ENCODE measurements at regions not wholly inside any gene's neighbourhood (a gene's known extent, or its start where the extent isn't known, plus 50 kb on each side); places are given as distances from the start of the nearest gene placed in this dataset.
A peak's percentile ranks its signal among the peaks of the same experiment; 100 is the strongest.
"Not testable (repeated sequence)": the region's sequence is repeated elsewhere in the genome, so short reads cannot be mapped to it uniquely, and the experiment has no call there.

GRCh38 chr1:239985044-239985443, 106.6 kb upstream of the FMN2 start:
- no peaks in the 10 kb centered on the region for H3K4me1 ChIP-seq (ENCODE audit: insufficient read depth, low read length)
- ATAC-seq (no peak), DNase-seq (no peak)
- H3K27ac ChIP-seq (ENCODE audit: low read length) = no peak overlapping the region
- intact Hi-C loops (cut with micrococcal nuclease) = no loop called here
- no peak overlapping the region for H2AFZ ChIP-seq (ENCODE audit: low read length)
- peaks cover 20% of the 10 kb centered on the region for H3K9me3 ChIP-seq (ENCODE audit: low read length)
- no peaks in the 10 kb centered on the region for H3F3A ChIP-seq (ENCODE audit: low read length, unreplicated experiment)
- H4K20me1 ChIP-seq (ENCODE audit: low read length) = no peaks in the 10 kb centered on the region
- H3K27me3 ChIP-seq (ENCODE audit: low read length) = no peaks in the 10 kb centered on the region
- ChIA-PET POLR2A (ENCODE audit: unreplicated experiment) (no interaction called here), CTCF (interaction anchor here (1.4 kb wide), 1 partner anchor 21 kb away, joined by 3 read pairs; no protein-coding TSS in a partner anchor)
- no peak overlapping the region for H3K4me2 ChIP-seq (ENCODE audit: low read length)
- no peaks in the 10 kb centered on the region for H3K79me2 ChIP-seq (ENCODE audit: low read length)
- H3K9me2 ChIP-seq (replicated peaks; ENCODE audit: low read length) = no peaks in the 10 kb centered on the region
- no peak overlapping the region for H3K9ac ChIP-seq (ENCODE audit: low read length)
- BruUV-seq (replicated peaks) = no TSS peak
- no peak for TF ChIP-seq EZH2phosphoT487 (IDR thresholded peaks at IDR 0.05; ENCODE audit: borderline replicate concordance, low read length)
- TF ChIP-seq, protein P1, sequence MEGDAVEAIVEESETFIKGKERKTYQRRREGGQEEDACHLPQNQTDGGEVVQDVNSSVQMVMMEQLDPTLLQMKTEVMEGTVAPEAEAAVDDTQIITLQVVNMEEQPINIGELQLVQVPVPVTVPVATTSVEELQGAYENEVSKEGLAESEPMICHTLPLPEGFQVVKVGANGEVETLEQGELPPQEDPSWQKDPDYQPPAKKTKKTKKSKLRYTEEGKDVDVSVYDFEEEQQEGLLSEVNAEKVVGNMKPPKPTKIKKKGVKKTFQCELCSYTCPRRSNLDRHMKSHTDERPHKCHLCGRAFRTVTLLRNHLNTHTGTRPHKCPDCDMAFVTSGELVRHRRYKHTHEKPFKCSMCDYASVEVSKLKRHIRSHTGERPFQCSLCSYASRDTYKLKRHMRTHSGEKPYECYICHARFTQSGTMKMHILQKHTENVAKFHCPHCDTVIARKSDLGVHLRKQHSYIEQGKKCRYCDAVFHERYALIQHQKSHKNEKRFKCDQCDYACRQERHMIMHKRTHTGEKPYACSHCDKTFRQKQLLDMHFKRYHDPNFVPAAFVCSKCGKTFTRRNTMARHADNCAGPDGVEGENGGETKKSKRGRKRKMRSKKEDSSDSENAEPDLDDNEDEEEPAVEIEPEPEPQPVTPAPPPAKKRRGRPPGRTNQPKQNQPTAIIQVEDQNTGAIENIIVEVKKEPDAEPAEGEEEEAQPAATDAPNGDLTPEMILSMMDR (conservative IDR thresholded peaks at IDR 0.05; ENCODE audit: low read depth, low read length) = no peak
- no peak for TF ChIP-seq EZH2 (IDR thresholded peaks at IDR 0.05; ENCODE audit: low read length, unreplicated experiment)
- no peak overlapping the region for H3K4me3 ChIP-seq (ENCODE audit: low read length)
- H3K36me3 ChIP-seq (ENCODE audit: low read depth, low read length) = peaks cover 2% of the 10 kb centered on the region; the same call in 1 of the 2 replicates

DNA sequence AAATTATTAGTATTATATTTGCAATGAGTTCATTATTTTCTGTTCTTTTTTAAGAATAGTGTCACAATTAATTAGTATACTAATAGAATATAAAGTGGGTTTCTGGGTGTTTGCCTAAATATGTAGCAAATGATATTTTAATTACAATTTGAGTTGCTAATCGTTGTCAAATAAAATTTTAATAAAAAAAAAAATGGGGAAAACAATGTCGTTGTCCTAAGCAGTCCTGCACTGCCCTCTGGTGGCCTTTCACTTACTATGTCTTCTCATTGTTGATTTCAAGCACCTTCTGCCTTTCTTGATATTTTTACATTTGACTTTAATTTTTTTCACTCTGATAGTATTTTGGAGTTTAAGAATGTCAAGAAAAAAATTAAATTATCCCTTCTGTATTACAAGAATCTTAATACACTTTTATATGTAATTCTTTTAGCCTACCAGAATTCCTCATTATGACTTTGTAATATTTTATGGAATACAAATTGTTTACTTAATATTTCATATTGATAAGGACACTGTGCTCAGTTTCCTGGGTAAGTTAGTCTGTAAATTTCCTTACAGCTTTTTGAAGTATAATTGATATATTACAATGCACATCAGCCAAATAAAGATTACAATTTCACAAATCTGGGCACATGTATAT, 104.5 kb upstream of the FMN2 start:
- BruUV-seq (replicated peaks) = no TSS peak
- Histone ChIP-seq H3F3A (ENCODE audit: low read length, unreplicated experiment) (no peaks in the 10 kb centered on the region), H3K4me3 (ENCODE audit: low read length) (no peak overlapping the region), H3K27ac (ENCODE audit: low read length) (no peak overlapping the region), H3K79me2 (ENCODE audit: low read length) (no peaks in the 10 kb centered on the region), H3K9me3 (ENCODE audit: low read length) (peaks cover 12% of the 10 kb centered on the region), H3K27me3 (ENCODE audit: low read length) (no peaks in the 10 kb centered on the region), H3K9ac (ENCODE audit: low read length) (no peak overlapping the region), H3K4me2 (ENCODE audit: low read length) (no peak overlapping the region), H4K20me1 (ENCODE audit: low read length) (no peaks in the 10 kb centered on the region), H3K9me2 (replicated peaks; ENCODE audit: low read length) (no peaks in the 10 kb centered on the region), H2AFZ (ENCODE audit: low read length) (no peak overlapping the region), H3K36me3 (ENCODE audit: low read depth, low read length) (peaks cover 2% of the 10 kb centered on the region; the same call in 1 of the 2 replicates), H3K4me1 (ENCODE audit: insufficient read depth, low read length) (no peaks in the 10 kb centered on the region)
- DNase-seq (peak; percentile 78), ATAC-seq (0 out of 2 replicates have a peak, but pooled peaks have one; percentile 33)
- TF ChIP-seq, protein P1 (conservative IDR thresholded peaks at IDR 0.05; ENCODE audit: low read depth, low read length) = peak; percentile 88
- TF ChIP-seq EZH2phosphoT487 (IDR thresholded peaks at IDR 0.05; ENCODE audit: borderline replicate concordance, low read length) = no peak
- intact Hi-C loops (cut with micrococcal nuclease) = loop anchor here (1.0 kb wide), 1 partner anchor 36 kb away; no protein-coding TSS in a partner anchor
- POLR2A ChIA-PET (ENCODE audit: unreplicated experiment) = no interaction called here
- CTCF ChIA-PET = no interaction called here

- H3K27ac ChIP-seq (ENCODE audit: low read length) = no peak overlapping the region
- peaks cover 2% of the 10 kb centered on the region; the same call in 1 of the 2 replicates for H3K36me3 ChIP-seq (ENCODE audit: low read depth, low read length)
- ChIA-PET CTCF (no interaction called here), POLR2A (ENCODE audit: unreplicated experiment) (no interaction called here)
- H3F3A ChIP-seq (ENCODE audit: low read length, unreplicated experiment) = no peaks in the 10 kb centered on the region
- H3K27me3 ChIP-seq (ENCODE audit: low read length) = no peaks in the 10 kb centered on the region
- no peaks in the 10 kb centered on the region for H3K4me1 ChIP-seq (ENCODE audit: insufficient read depth, low read length)
- DNase-seq (no peak), ATAC-seq (no peak)
- no peaks in the 10 kb centered on the region for H3K9me2 ChIP-seq (replicated peaks; ENCODE audit: low read length)
- H3K9me3 ChIP-seq (ENCODE audit: low read length) = peaks cover 4% of the 10 kb centered on the region; the same call in 1 of the 2 replicates
- TF ChIP-seq EZH2 (IDR thresholded peaks at IDR 0.05; ENCODE audit: low read length, unreplicated experiment) (no peak), EZH2phosphoT487 (IDR thresholded peaks at IDR 0.05; ENCODE audit: borderline replicate concordance, low read length) (no peak)
- TF ChIP-seq, protein P1 (conservative IDR thresholded peaks at IDR 0.05; ENCODE audit: low read depth, low read length) = no peak
- H3K4me2 ChIP-seq (ENCODE audit: low read length) = no peak overlapping the region
- H3K79me2 ChIP-seq (ENCODE audit: low read length) = no peaks in the 10 kb centered on the region
- H4K20me1 ChIP-seq (ENCODE audit: low read length) = no peaks in the 10 kb centered on the region
- no peak overlapping the region for H3K9ac ChIP-seq (ENCODE audit: low read length)
- H3K4me3 ChIP-seq (ENCODE audit: low read length) = no peak overlapping the region
- intact Hi-C loops (cut with micrococcal nuclease) = no loop called here
- no TSS peak for BruUV-seq (replicated peaks)
- H2AFZ ChIP-seq (ENCODE audit: low read length) = no peak overlapping the region
These were observed 101.7 kb upstream of the FMN2 start for GRCh38 chr1:239989990-239990389.

DNA sequence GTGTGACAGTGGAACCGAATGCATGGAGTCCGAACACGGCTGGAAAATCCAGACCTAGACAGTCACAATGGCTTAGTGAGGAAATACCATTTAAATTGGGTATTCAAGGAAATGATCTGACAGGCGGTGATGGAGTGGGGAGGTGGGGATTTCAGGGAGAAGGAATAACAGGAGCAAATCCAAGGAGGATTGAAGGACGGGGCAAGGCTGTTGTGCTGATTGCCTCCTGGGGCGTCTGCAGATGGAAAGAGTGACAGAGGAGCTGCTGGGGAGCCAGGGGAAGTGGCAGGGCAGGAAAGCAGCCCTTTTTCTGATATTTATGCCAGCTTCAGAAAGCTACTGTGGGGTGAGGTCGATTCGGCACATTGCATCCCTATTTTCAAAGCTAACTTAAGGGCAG, 99.1 kb upstream of the FMN2 start:
- H3K27me3 ChIP-seq (ENCODE audit: low read length); H3K4me3 ChIP-seq (ENCODE audit: low read length); H2AFZ ChIP-seq (ENCODE audit: low read length); H4K20me1 ChIP-seq (ENCODE audit: low read length); H3K9me2 ChIP-seq (replicated peaks; ENCODE audit: low read length); H3K4me1 ChIP-seq (ENCODE audit: insufficient read depth, low read length); H3K36me3 ChIP-seq (ENCODE audit: low read depth, low read length); POLR2A ChIA-PET (ENCODE audit: unreplicated experiment); intact Hi-C loops (cut with micrococcal nuclease); H3K79me2 ChIP-seq (ENCODE audit: low read length); BruUV-seq (replicated peaks); DNase-seq; H3K9ac ChIP-seq (ENCODE audit: low read length); H3K9me3 ChIP-seq (ENCODE audit: low read length); CTCF ChIA-PET; H3K4me2 ChIP-seq (ENCODE audit: low read length); H3K27ac ChIP-seq (ENCODE audit: low read length); ATAC-seq; H3F3A ChIP-seq (ENCODE audit: low read length, unreplicated experiment): not testable (repeated sequence)

Data from PC-3 (cell line).